NT2/D1 (cell line): ENCODE measurements at regions not wholly inside any gene's neighbourhood (a gene's known extent, or its start where the extent isn't known, plus 50 kb on each side); places are given as distances from the start of the nearest gene placed in this dataset.

Source experiments
- DNase-seq: peaks from one replicate; pipeline ENCODE4 v3.0.0-alpha.2; 2011; ENCODE audit warnings: low read depth, low spot score
- H3K27me3 ChIP-seq: 2 replicates; pipeline ENCODE4 v1.6.0; 2011; ENCODE audit warnings: mild to moderate bottlenecking; ENCODE audit not compliant: insufficient read length, insufficient read depth
- H3K36me3 ChIP-seq: 2 replicates; pipeline ENCODE4 v1.6.1; 2011; ENCODE audit warnings: mild to moderate bottlenecking, low read length, mixed read lengths; ENCODE audit not compliant: insufficient read depth, insufficient read length
- H3K4me1 ChIP-seq: 2 replicates; pipeline ENCODE4 v1.5.1; 2011; ENCODE audit not compliant: insufficient read depth, insufficient read length
- H3K4me3 ChIP-seq: 2 replicates; pipeline ENCODE4 v1.5.1; 2011; ENCODE audit warnings: low read depth; ENCODE audit not compliant: insufficient read length
- H3K9ac ChIP-seq: 2 replicates; pipeline ENCODE4 v1.6.0; 2011; ENCODE audit warnings: low read depth; ENCODE audit not compliant: insufficient read length
- H3K9me3 ChIP-seq: 2 replicates; pipeline ENCODE4 v1.5.1; 2011; ENCODE audit warnings: mild to moderate bottlenecking, low read length; ENCODE audit not compliant: insufficient read depth
- SUZ12 ChIP-seq: IDR thresholded peaks from 2 replicates; pipeline ENCODE4 v1.6.1; 2011; ENCODE audit not compliant: insufficient read length, insufficient read depth; ENCODE audit errors: extremely low read depth
- YY1 ChIP-seq: IDR thresholded peaks from 2 replicates; pipeline ENCODE4 v1.6.1; 2011; ENCODE audit not compliant: insufficient read length, insufficient read depth
- ZNF274 ChIP-seq: IDR thresholded peaks from 2 replicates; pipeline ENCODE4 v1.6.1; 2011; ENCODE audit warnings: mild to moderate bottlenecking, low read depth, low read length

DNA sequence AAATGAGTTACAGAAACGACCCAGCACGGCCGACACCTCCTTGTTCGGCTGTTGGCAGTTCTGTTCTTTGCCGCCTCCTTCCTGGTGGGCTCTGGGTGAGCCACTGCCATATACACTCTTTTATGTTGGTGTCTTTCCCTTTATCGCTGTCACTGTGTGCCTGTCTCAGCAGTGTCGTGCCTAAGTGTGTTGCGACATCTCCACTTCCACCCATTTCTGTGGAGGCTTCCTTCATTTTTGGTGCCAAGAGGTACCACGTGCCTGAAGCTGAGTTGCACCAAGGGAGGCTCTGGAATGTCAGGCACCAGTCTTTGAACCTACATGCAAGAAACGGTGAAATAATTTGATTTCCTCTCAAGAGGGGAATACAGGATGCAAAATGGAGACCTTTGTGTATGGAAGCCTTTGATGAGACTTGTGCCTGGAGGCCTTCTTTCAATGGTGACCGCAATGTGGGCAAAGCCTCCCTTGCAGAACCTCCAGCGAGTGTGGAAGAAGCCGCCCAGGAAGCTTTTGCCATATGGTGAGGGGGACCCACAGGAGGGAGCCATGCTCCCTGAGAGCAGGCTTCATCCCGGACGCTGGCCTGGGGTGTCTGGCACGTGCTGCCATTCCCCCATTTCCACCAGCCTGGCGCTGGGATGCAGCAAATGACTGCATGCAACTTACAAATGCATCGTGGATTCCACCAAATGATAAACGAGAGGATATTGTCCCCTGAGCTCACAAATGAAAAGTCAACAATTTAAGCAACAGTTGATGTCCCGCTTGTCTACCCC is 136.2 kb downstream of the TEX29 start:
- H3K4me1 ChIP-seq = peaks cover 4% of the 10 kb centered on the region
- H3K9me3 ChIP-seq = peaks cover 6% of the 10 kb centered on the region; the same call in 1 of the 2 replicates
- H3K27me3 ChIP-seq = no peaks in the 10 kb centered on the region
- no peak overlapping the region for H3K9ac ChIP-seq
- DNase-seq = no peak
- no peak for TF ChIP-seq ZNF274
- TF ChIP-seq YY1 = no peak
- TF ChIP-seq SUZ12 = no peak
- H3K4me3 ChIP-seq = no peak overlapping the region
- H3K36me3 ChIP-seq = no peaks in the 10 kb centered on the region

GRCh38 chr13:111458001-111458531 is 137.6 kb downstream of the TEX29 start:
- H3K4me1 ChIP-seq = peaks cover 4% of the 10 kb centered on the region
- H3K9me3 ChIP-seq = peaks cover 6% of the 10 kb centered on the region; the same call in 1 of the 2 replicates
- TF ChIP-seq SUZ12 = no peak
- TF ChIP-seq YY1 = no peak
- TF ChIP-seq ZNF274 = no peak
- no peaks in the 10 kb centered on the region for H3K36me3 ChIP-seq
- no peaks in the 10 kb centered on the region for H3K27me3 ChIP-seq
- H3K9ac ChIP-seq = no peak overlapping the region
- no peak overlapping the region for H3K4me3 ChIP-seq
- DNase-seq = no peak

DNA sequence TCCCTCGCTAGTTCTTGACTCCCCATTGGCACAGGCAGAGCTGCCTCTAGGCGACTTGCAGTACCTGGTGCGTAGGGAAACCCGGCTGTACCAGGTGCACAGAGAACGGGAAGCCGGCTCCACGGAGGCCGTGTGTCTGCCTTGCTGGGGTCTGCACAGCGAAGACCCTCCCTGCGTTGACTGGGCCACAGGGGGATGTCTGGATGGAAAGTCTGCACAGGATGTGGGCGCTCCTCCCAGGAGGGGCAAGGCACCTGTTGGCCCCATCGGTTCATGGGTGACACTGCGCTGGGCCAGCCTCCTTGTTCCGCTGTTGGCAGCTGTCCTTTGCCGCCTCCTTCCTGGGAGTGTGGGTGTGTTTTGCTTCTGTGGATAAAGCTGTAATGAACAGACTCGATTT is 138.3 kb downstream of the TEX29 start:
- Histone ChIP-seq H3K9ac (no peak overlapping the region), H3K9me3 (peaks cover 6% of the 10 kb centered on the region; the same call in 1 of the 2 replicates), H3K36me3 (no peaks in the 10 kb centered on the region), H3K27me3 (no peaks in the 10 kb centered on the region), H3K4me3 (no peak overlapping the region), H3K4me1 (peaks cover 4% of the 10 kb centered on the region)
- DNase-seq = no peak
- TF ChIP-seq SUZ12 (no peak), YY1 (no peak), ZNF274 (no peak)

DNA sequence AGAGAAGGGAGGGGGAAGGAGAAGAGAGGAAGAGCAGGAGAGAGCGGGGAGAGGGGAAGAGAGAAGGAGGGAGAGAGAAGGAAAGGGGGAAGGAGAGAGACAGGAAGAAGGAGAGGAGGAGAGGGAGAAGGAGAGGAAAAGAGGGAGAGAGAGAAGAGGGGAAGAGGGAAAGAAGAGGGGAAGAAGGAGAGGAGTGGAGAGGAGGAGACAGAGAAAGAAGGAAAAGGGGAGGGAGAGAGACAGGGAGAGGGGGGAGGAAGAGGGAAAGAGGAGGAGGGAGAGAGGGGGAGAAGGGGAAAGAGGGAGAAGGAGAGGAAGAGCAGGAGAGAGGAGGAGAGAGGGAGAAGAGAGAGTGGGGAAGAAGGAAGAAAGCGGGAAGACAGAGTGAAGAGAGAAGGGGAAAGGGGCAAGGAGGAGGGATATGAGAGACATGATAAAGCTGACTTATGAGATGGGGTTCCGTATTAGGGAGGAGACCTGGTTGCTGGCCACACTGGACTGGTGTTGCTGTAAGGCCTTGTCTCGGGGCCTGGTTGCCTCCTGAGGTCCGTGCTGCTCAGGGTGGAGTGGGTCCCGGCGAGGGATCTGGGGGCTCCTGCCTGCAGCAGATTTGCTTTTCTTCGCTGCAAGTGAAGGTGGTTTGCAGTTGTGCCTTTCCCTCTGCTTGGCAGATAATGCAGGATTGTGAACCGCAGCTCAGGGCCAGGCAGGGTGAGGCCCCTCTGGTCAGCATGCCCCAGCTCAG is 139.5 kb downstream of the TEX29 start:
- Histone ChIP-seq H3K27me3 (no peaks in the 10 kb centered on the region), H3K4me3 (no peak overlapping the region), H3K36me3 (no peaks in the 10 kb centered on the region), H3K4me1 (peaks cover 4% of the 10 kb centered on the region), H3K9me3 (peaks cover 6% of the 10 kb centered on the region; the same call in 1 of the 2 replicates), H3K9ac (no peak overlapping the region)
- DNase-seq = no peak
- no peak for TF ChIP-seq ZNF274
- no peak for TF ChIP-seq YY1
- no peak for TF ChIP-seq SUZ12

DNA sequence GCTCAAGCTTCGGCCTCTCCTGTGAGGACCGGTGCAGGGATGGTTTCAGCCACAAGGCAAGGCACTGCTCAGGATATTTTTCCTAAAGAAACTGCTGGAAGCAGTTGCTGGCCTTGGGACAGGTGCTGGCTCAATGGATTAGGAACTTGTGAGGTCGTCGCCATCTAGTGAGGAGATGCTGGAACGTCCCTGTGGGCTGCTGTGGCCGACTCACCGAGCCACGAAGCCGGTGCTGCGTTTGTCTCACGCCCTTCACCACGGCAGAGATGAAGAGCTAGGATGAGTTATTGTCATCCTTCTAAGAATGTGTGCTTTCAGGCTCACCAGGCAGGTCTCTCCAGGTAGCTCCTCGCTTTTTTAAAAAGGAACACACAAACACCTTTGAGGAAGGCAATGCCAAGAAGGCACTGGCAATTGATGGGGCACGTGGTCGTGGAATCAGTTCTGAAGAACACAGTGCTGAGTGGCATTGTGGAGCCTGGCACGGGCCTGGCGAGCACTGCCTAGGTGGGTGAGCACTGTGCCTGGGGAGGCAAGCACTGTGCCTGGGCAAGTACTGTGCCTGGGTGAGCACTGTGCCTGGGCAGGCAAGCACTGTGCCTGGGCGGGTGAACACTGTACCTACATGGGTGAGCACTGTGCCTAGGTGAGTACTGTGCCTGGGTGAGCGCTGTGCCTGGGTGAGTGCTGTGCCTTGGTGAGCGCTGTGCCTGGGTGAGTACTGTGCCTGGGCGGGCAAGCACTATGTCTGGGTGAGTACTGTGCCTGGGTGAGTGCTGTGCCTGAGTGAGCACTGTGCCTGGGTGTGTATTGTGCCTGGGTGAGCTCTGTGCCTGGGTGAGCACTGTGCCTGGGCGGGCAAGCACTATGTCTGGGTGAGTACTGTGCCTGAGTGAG is 140.4 kb downstream of the TEX29 start:
- no peak overlapping the region for H3K4me3 ChIP-seq

GRCh38 chr13:111461445-111462149 is 141.2 kb downstream of the TEX29 start:
- DNase-seq = no peak
- no peaks in the 10 kb centered on the region for H3K36me3 ChIP-seq
- H3K9me3 ChIP-seq = 0 out of 2 replicates have a peak, but pooled peaks cover under 1% of the 10 kb centered on the region
- H3K4me1 ChIP-seq = peaks cover 4% of the 10 kb centered on the region
- TF ChIP-seq ZNF274 = no peak
- TF ChIP-seq SUZ12 = no peak
- no peak for TF ChIP-seq YY1
- H3K4me3 ChIP-seq = no peak overlapping the region
- no peak overlapping the region for H3K9ac ChIP-seq
- H3K27me3 ChIP-seq = no peaks in the 10 kb centered on the region

More for the DNA sequence above, 140.4 kb downstream of the TEX29 start:
- Histone ChIP-seq H3K36me3 (no peaks in the 10 kb centered on the region), H3K9me3 (peaks cover 6% of the 10 kb centered on the region; the same call in 1 of the 2 replicates), H3K9ac (no peak overlapping the region), H3K4me1 (peaks cover 4% of the 10 kb centered on the region), H3K27me3 (no peaks in the 10 kb centered on the region)
- peak; percentile 52 for DNase-seq
- TF ChIP-seq ZNF274 (no peak), SUZ12 (no peak), YY1 (no peak)
